ENCODE measurements at regions not wholly inside any gene's neighbourhood (a gene's known extent, or its start where the extent isn't known, plus 50 kb on each side); places are given as distances from the start of the nearest gene placed in this dataset.

- H3K4me3 ChIP-seq (ENCODE audit: low read depth, low read length): no peak overlapping the region
- no peak for DNase-seq (ENCODE audit: low read depth)
- TF ChIP-seq, protein P1, sequence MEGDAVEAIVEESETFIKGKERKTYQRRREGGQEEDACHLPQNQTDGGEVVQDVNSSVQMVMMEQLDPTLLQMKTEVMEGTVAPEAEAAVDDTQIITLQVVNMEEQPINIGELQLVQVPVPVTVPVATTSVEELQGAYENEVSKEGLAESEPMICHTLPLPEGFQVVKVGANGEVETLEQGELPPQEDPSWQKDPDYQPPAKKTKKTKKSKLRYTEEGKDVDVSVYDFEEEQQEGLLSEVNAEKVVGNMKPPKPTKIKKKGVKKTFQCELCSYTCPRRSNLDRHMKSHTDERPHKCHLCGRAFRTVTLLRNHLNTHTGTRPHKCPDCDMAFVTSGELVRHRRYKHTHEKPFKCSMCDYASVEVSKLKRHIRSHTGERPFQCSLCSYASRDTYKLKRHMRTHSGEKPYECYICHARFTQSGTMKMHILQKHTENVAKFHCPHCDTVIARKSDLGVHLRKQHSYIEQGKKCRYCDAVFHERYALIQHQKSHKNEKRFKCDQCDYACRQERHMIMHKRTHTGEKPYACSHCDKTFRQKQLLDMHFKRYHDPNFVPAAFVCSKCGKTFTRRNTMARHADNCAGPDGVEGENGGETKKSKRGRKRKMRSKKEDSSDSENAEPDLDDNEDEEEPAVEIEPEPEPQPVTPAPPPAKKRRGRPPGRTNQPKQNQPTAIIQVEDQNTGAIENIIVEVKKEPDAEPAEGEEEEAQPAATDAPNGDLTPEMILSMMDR (IDR thresholded peaks at IDR 0.05; ENCODE audit: control insufficient read depth, extremely low read depth, insufficient read depth): no peak
These were observed 351.9 kb downstream of the COL12A1 start for GRCh38 chr6:74853991-74854390.

- H3K4me3 ChIP-seq (ENCODE audit: low read depth, low read length): no peak overlapping the region
- TF ChIP-seq, protein P1 (IDR thresholded peaks at IDR 0.05; ENCODE audit: control insufficient read depth, extremely low read depth, insufficient read depth): no peak
- no peak for DNase-seq (ENCODE audit: low read depth)
These were observed 354.3 kb downstream of the COL12A1 start for GRCh38 chr6:74851596-74851995.

DNA sequence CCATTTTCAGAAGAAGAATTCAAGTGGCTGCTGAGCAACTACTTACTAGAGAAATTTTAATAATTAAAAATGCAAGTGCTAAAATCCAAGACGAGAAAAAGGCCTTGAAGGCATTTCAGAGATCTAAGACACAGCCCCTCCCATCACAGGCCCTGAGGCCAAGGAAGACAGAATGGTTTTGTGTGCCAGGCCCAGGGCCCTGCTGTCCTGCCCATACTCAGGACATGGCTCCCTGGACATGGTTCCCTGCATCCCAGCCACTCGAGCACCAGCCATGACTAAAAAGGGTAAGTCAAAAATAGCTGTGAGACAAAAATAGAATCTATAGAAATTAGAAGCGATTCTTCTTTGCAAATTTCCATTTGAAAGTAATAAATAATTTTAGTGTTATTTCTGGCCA is 364.9 kb downstream of the COL12A1 start:
- TF ChIP-seq, protein P1 (IDR thresholded peaks at IDR 0.05; ENCODE audit: control insufficient read depth, extremely low read depth, insufficient read depth): no peak
- H3K4me3 ChIP-seq (ENCODE audit: low read depth, low read length): no peak overlapping the region
- no peak for DNase-seq (ENCODE audit: low read depth)

DNA sequence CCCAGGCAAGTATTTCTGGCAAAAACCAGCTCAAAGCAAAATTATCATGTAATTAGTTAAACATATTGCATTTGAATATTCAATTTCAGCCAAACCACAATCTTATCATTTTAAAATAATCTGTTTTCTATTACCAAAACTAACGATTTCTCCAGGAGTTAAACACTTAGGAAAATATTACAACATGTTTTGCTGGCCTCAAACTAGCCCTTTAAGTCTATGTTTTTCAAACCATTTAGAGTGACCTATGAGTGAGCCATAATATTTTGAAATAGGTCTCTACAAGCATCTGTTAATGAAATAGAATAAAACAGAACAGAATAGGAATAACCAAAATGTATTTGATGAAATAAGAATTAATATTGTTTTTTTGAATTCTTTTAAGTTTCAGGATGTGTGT is 370.9 kb downstream of the COL12A1 start:
- DNase-seq (ENCODE audit: low read depth): no peak

GRCh38 chr6:74826263-74826662 is 379.6 kb downstream of the COL12A1 start:
- no peak overlapping the region for H3K4me3 ChIP-seq (ENCODE audit: low read depth, low read length)
- DNase-seq (ENCODE audit: low read depth): no peak
- TF ChIP-seq, protein P1 (IDR thresholded peaks at IDR 0.05; ENCODE audit: control insufficient read depth, extremely low read depth, insufficient read depth): no peak

More for the DNA sequence above, 370.9 kb downstream of the COL12A1 start:
- H3K4me3 ChIP-seq (ENCODE audit: low read depth, low read length): no peak overlapping the region
- TF ChIP-seq, protein P1 (IDR thresholded peaks at IDR 0.05; ENCODE audit: control insufficient read depth, extremely low read depth, insufficient read depth): no peak

DNA sequence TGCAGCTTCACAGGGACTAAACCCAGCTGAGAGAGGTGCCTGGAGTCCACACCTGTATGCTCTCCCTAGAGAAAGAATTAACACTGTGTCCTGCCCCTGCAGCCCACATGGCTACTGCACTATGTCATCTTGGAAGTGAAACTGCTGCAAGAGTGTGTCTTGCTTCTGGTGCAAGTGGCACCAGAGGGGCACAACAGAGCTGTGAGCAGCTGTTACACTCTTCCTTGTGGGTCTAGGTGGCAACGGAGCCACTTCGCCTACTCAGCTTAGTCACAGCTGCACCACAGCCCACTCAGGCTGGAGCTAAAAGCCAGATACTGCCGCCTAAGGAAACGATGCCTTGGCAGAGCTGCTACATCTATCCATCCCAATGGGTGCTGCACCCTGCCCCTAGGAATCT is 391.4 kb downstream of the COL12A1 start:
- no peak overlapping the region for H3K4me3 ChIP-seq (ENCODE audit: low read depth, low read length)
- no peak for DNase-seq (ENCODE audit: low read depth)
- TF ChIP-seq, protein P1 (IDR thresholded peaks at IDR 0.05; ENCODE audit: control insufficient read depth, extremely low read depth, insufficient read depth): no peak

- TF ChIP-seq, protein P1 (IDR thresholded peaks at IDR 0.05; ENCODE audit: control insufficient read depth, extremely low read depth, insufficient read depth): no peak
- no peak overlapping the region for H3K4me3 ChIP-seq (ENCODE audit: low read depth, low read length)
- DNase-seq (ENCODE audit: low read depth): no peak
These were observed 398.2 kb downstream of the COL12A1 start for GRCh38 chr6:74807674-74808073.
